GM19397 (cell line): ENCODE measurements at regions not wholly inside any gene's neighbourhood (a gene's known extent, or its start where the extent isn't known, plus 50 kb on each side); places are given as distances from the start of the nearest gene placed in this dataset.

Source experiments
- ATAC-seq: cut with Tn5 transposase; IDR thresholded peaks from one replicate; pipeline ENCODE4 v1.9.1; 2021; ENCODE audit warnings: mild to moderate bottlenecking, moderate library complexity; ENCODE audit not compliant: unreplicated experiment

DNA sequence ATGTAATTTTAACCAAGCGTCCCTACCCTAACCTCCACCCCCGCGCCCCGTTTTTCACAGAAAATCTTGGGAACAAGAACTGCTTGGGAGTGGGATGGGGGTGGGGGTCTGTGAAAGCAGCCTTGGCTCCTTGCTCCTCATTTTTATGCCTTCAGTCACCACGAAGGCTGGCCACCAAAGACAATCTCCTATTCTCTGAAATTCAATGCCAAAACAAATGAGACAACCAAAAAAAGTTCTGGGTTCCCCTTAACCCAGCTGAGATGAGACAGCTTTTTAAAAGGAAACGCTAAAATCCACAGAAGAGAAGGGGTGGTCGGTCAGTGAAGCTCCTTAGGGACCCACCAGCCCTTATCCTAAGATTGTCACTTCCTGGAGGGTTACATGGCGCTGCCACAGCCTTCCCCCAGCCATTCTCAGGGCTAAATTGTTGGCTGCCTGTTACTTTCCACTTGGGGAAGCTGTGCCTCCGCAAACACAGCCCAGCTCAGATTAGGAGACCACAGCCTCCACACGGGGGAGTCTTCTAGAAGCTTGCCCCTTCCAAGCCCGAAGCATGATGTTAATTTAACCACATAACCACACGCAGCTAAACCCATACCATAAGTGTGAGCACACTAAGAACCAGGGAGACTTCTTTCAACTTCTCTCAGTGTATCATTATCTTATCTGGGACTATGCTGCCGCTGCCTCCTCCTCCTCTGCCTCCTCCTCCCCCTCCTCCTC is 136.3 kb downstream of the FOXD1 start:
- ATAC-seq: no peak

- ATAC-seq: no peak
These were observed 137.1 kb downstream of the FOXD1 start for GRCh38 chr5:73311291-73312110.

- ATAC-seq: no peak
These were observed 134.8 kb downstream of the TMEM174 start for GRCh38 chr5:73307645-73308355.

DNA sequence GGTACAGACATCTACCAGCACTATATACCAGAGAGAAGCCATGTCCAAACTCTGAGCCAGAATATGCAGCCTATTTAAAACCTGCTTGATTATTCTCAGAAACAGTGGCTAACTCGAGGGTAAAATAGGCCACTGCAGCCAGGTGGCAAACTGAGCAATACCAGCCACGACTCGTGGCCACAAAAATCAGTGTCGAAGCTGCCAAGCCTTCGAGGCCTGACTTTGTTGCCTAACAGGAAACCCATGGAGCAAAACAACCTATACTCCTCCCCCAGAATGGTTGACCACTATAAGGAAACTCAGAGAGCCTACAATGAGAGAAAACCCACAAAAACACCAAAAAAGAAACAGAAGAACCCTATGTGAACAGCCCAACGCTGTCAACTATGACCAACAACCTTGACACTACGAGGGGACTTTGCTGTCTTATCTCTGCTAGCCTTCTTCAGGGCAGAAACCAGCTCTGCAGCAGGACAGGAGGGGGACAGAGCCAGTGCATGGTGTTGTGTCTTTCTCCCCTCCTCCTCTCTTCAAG is 133.8 kb downstream of the TMEM174 start:
- ATAC-seq: no peak

DNA sequence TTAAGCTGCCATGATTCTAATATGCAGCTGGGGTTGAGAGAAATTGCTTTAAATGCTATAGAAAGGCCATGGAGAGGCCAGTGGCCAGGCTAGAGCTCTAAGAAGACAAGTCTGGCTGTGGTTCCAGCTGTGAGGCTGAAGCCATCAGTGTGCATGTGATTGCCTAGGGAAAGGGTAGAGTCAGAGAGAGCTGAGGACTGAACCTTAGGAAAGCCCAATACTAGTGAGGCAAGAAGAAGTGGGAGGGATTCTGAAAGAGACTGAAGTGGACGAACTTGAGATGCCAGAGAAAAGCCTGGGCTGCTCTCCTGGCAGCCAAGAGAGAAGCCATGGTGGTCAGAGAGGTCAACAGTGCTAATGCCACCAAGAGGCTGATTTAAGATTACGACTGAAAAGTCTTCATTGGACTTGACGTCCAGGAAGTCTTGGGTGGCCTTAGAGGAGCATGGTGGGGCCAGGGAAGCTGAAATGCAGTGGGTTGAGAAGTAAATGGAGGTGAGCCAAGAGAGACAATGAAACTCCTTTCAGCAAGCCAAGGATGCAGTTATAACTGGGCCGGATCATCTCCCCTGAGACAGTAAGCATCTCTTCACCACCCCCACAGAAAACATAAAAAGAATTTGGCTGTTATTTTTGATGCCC is 133.2 kb downstream of the TMEM174 start:
- no peak for ATAC-seq

DNA sequence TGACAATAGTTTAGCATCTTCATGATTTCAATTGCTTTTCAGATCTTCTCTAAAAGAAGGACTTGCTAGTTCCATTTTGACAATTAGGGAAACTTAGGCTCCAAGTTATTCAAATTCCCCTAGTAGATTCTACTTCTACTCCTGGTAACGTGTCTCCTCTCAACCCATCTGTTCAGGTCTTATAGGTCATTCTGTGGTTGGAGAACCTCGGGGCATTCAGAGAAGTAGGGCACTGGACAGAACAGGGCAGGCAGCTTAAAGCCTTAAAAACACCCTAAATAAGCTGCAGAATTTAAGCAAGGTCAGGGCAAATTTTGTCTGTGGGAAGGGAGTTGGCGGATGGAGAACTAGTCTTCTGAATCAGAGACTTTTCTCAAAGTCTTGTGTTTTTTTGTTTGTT is 132.4 kb downstream of the TMEM174 start:
- ATAC-seq: no peak

DNA sequence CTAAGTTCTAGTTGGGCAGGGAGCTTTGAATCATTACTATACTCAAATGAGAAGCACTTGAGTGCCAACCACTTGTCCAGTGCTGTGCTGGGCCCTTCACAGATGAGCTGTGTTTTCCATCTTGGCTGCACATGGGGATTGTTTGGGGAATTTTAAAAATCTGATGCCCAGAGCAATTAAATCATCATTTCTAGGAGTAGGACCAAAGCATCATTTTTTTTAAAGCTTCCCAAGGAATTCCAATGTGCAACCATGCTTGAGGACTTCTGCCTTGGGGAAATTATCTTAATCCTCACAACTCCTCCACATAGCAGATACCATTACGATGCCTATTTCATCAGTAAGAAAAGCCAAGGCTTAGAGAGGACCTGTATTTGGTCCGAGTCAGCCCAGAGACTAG is 131.4 kb downstream of the TMEM174 start:
- no peak for ATAC-seq

GRCh38 chr5:73303148-73304079 is 130.4 kb downstream of the TMEM174 start:
- ATAC-seq: no peak

GRCh38 chr5:73302797-73303147 is 129.8 kb downstream of the TMEM174 start:
- ATAC-seq: no peak

GRCh38 chr5:73301208-73301901 is 128.4 kb downstream of the TMEM174 start:
- no peak for ATAC-seq

GRCh38 chr5:73300337-73301207 is 127.6 kb downstream of the TMEM174 start:
- no peak for ATAC-seq

DNA sequence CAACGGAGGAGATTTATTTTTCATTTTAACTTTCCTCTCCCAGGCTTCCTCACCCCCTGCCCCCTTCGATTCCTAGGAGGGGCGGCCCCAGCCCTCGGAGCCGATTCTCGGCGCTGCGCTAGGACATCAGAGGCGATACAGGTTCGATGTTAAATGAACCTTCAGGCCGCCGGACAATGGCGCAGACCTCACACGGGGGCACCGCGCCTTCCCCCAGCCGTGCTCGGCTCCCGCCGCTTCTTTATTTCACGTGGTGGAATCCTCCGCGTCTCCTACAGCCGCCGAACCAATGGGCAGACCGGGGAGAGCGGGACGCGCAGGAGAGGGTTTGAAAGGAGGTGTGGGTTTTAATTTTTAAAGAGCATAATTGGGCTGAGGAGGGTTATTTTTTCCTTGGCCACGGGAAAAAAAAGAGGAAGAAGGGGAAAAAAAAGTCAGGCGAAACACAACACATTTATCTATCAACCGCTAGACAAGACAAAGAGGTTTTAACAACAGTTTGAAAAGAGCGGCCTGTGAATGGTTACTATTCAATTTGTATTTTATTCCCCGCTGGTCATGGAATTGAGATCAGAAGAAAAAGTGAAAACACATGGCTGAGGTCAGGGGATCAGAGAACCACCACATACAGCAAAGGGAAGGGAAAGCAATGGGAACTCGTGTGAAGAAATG is 126.8 kb downstream of the TMEM174 start:
- no peak for ATAC-seq

DNA sequence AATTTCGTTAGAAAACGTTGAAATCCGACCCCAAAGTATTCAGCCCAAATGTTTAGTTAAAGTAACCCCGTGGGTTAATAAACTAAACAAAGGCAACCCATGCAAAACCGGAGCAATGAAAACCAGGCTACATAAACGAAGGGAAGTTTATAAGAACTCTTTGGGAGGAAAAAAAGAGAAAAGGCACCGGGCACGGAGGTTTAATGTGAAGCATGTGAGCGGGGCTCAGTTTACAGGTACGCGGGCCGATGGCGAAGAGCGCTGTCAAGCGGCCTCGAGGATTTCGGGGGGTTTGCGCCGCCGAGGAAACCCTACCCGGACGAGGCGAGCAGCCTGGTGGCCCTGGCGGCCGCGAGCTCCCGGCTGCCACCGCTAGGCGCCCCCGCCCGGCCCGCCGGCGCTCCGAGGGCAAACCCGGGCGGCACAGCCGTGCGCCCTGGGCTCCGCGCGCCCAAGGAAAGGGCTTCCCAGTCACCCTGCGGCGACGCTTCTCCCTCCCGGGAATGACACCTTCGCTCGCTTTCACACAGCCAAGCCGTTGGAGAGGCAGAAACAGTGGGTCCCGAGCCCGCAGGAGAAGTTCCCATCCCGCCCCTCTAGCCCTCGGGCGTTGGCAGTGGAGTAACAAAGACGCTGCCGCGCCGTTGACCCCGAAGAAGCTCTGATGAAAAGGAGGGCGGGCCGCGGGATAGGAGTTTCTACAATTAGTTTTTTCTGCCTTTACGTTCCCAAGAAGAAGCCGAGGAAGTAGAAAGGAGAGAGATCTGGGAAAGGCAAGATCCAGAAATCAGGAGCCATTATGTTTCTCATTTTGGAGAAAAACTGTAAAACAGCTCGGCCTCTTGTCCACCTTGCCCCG is 126.0 kb downstream of the TMEM174 start:
- no peak for ATAC-seq

DNA sequence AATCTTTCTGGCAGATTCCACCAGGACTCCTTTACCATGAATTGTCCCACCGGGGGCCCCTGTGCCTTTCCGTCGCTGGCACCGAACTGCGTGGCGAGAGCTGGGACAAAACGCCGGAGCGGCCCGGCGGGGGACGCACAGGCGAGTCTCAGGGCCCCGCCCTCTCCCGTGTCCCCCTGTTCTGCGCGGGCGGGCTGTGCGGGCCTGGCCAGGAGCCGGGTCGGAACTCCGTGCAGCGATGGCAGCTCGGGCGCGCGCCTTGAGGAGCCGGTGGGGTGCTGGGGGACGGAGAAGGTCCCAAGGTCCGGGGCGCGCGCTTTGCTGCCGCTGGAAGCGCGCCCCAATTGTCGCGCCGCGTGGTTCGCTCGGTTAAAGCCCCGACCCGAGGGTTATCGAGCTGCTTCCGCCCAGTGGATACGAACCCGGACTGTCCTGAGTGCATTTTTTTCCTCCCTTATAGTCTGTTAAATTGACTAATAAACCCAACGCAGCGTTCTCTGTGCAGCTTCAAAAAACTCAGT is 125.3 kb downstream of the TMEM174 start:
- no peak for ATAC-seq

DNA sequence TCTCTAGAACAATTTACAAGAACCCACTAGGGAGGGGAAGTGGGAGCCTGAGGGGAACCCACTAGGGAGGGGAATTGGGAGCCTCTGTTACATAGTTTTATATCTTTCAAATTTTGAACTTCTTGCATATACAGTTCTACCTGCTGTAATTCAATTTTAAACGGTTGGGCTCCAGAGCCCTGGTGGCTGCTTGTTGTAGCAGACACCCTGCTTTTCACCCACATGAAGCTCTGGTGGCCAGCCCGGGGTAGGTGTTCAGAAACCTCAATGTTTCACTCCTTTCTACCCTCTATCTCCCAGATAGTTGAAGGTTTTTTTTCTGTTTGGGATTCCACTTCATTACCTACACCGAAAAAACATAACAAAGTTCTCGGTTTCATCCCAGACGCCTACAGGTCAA is 124.4 kb downstream of the TMEM174 start:
- ATAC-seq: no peak

DNA sequence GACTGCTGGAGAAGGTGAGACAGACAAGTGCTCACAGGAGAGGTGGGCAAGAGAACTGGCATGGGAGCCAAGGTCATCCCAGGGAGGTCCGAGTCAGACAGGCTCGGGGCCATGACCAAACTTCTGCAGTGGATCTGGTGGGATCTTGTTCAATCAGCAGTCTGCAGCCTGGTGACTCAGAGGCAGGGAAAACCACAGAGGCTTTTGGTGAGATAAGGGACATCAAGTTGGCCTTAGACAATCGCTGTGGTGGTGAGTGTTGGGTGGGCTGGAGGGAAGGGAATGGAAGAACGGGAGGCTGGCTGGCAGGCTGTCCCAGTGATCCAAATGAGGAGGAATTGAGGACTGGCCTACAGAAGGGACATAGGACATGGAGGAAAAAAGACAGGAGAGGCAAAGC is 123.8 kb downstream of the TMEM174 start:
- ATAC-seq: no peak

- ATAC-seq: no peak
These were observed 122.9 kb downstream of the TMEM174 start for GRCh38 chr5:73295921-73296320.
